Activated CD8-positive, alpha-beta T cell treated with anti-CD3 and anti-CD28 coated beads, Interleukin-2, amount 10 ng/mL, durations not matched to agents 7 days and 5 days (primary cell): ENCODE measurements at regions not wholly inside any gene's neighbourhood (a gene's known extent, or its start where the extent isn't known, plus 50 kb on each side); places are given as distances from the start of the nearest gene placed in this dataset.

Experiments
- ATAC-seq: fragments of 150-1000 bp; cut with Tn5 transposase; one replicate; pipeline ENCODE4 v1.10.0; 2021; ENCODE audit warnings: moderate library complexity
- CTCF ChIA-PET: fragments of 350-600 bp; sonication (Branson Sonifier 250); formaldehyde crosslinking; loops from one replicate; lab custom pipeline; 2021; ENCODE audit warnings: antibody characterized with exemption; lab: Charles Lee
- POLR2A ChIA-PET: fragments of 350-600 bp; sonication (Branson Sonifier 250); formaldehyde crosslinking; loops from one replicate; lab custom pipeline; 2021; ENCODE audit warnings: antibody characterized with exemption; lab: Charles Lee
- DNase-seq: peaks from one replicate; pipeline ENCODE4 v3.0.0-alpha.2; 2020
- H3K27ac Mint-ChIP-seq: one replicate; pipeline ENCODE4 v1.8.0; 2021; ENCODE audit warnings: mild to moderate bottlenecking, mixed read lengths
- H3K27me3 Mint-ChIP-seq: one replicate; pipeline ENCODE4 v1.8.0; 2021; ENCODE audit warnings: low read depth, mixed read lengths
- H3K36me3 Mint-ChIP-seq: one replicate; pipeline ENCODE4 v1.8.0; 2021; ENCODE audit warnings: low read depth, mixed read lengths
- H3K4me1 Mint-ChIP-seq: one replicate; pipeline ENCODE4 v1.8.0; 2021; ENCODE audit warnings: low read depth, mixed read lengths
- H3K4me3 Mint-ChIP-seq: one replicate; pipeline ENCODE4 v1.8.0; 2021; ENCODE audit warnings: mild to moderate bottlenecking, mixed read lengths
- H3K9me3 Mint-ChIP-seq: one replicate; pipeline ENCODE4 v1.8.0; 2022; ENCODE audit warnings: mixed read lengths; ENCODE audit not compliant: insufficient read depth

- no peaks in the 10 kb centered on the region for H3K27me3 Mint-ChIP-seq
- ATAC-seq: no peak
- H3K4me3 Mint-ChIP-seq: no peak overlapping the region
- H3K9me3 Mint-ChIP-seq: no peaks in the 10 kb centered on the region
- CTCF ChIA-PET: no interaction called here
- POLR2A ChIA-PET: no interaction called here
- no peaks in the 10 kb centered on the region for H3K36me3 Mint-ChIP-seq
- H3K27ac Mint-ChIP-seq: no peak overlapping the region
- no peak for DNase-seq
- H3K4me1 Mint-ChIP-seq: peaks cover 4% of the 10 kb centered on the region
Measured at GRCh38 chr16:14324581-14324980, 253.5 kb downstream of the MRTFB start.

- no peak overlapping the region for H3K4me3 Mint-ChIP-seq
- no peak overlapping the region for H3K27ac Mint-ChIP-seq
Measured at GRCh38 chr16:14322186-14322585, 251.1 kb downstream of the MRTFB start.

GRCh38 chr16:14321542-14321941 is 250.4 kb downstream of the MRTFB start:
- Mint-ChIP-seq H3K9me3 (no peaks in the 10 kb centered on the region), H3K27me3 (no peaks in the 10 kb centered on the region), H3K27ac (no peak overlapping the region), H3K4me3 (no peak overlapping the region), H3K4me1 (no peaks in the 10 kb centered on the region), H3K36me3 (no peaks in the 10 kb centered on the region)
- CTCF ChIA-PET: no interaction called here
- DNase-seq (no peak), ATAC-seq (no peak)
- POLR2A ChIA-PET: no interaction called here

More at GRCh38 chr16:14322186-14322585, 251.1 kb downstream of the MRTFB start:
- DNase-seq (no peak), ATAC-seq (no peak)
- Mint-ChIP-seq H3K4me1 (no peaks in the 10 kb centered on the region), H3K9me3 (no peaks in the 10 kb centered on the region), H3K27me3 (no peaks in the 10 kb centered on the region), H3K36me3 (no peaks in the 10 kb centered on the region)
- POLR2A ChIA-PET: interaction anchor here (1.0 kb wide), 1 partner anchor 22 kb away, joined by 3 read pairs; no protein-coding TSS in a partner anchor
- CTCF ChIA-PET: no interaction called here

GRCh38 chr16:14320406-14320805 is 249.3 kb downstream of the MRTFB start:
- ChIA-PET POLR2A (no interaction called here), CTCF (no interaction called here)
- H3K36me3 Mint-ChIP-seq: no peaks in the 10 kb centered on the region
- no peaks in the 10 kb centered on the region for H3K27me3 Mint-ChIP-seq
- no peaks in the 10 kb centered on the region for H3K9me3 Mint-ChIP-seq
- DNase-seq (no peak), ATAC-seq (no peak)
- H3K27ac Mint-ChIP-seq: no peak overlapping the region
- H3K4me1 Mint-ChIP-seq: no peaks in the 10 kb centered on the region
- no peak overlapping the region for H3K4me3 Mint-ChIP-seq
